PC-9 (cell line): ENCODE measurements at regions not wholly inside any gene's neighbourhood (a gene's known extent, or its start where the extent isn't known, plus 50 kb on each side); places are given as distances from the start of the nearest gene placed in this dataset.

Experiments used
- BruUV-seq: library from RNA; stranded (reverse); fragments of 400-500 nt; replicated peaks from 2 replicates; lab custom pipeline; 2021; lab: Mats Ljungman, UMichigan
- CTCF ChIA-PET: fragments of 300-600 bp; sonication (Branson Sonifier 250); formaldehyde crosslinking; loops from one replicate; lab custom pipeline; 2022; ENCODE audit warnings: antibody characterized with exemption; lab: Charles Lee
- POLR2A ChIA-PET: fragments of 300-600 bp; sonication (Branson Sonifier 250); formaldehyde crosslinking; loops from one replicate; lab custom pipeline; 2022; ENCODE audit warnings: antibody characterized with exemption; ENCODE audit not compliant: unreplicated experiment; lab: Charles Lee
- DNase-seq, 2 experiments: peaks; one replicate each; pipeline versions ENCODE4 v3.0.0 to v3.0.0-alpha.2; 2015 to 2022; ENCODE audit warnings: mixed read lengths in 1 of 2
- H2AFZ ChIP-seq: fragments of 200-600 bp; sonication (generic); 2 replicates; pipeline ENCODE4 v1.8.1; 2017; ENCODE audit warnings: antibody characterized with exemption
- H3F3A ChIP-seq: fragments of 200-600 bp; sonication (generic); 2 replicates; pipeline ENCODE4 v1.8.1; 2017; ENCODE audit warnings: antibody characterized with exemption, mild to moderate bottlenecking, low read depth; ENCODE audit not compliant: insufficient read depth
- H3K27ac ChIP-seq: fragments of 200-600 bp; sonication (generic); 2 replicates; pipeline ENCODE4 v1.6.1; 2016; ENCODE audit warnings: mixed run types
- H3K27me3 ChIP-seq: fragments of 200-600 bp; sonication (generic); 2 replicates; pipeline ENCODE4 v1.6.1; 2016; ENCODE audit warnings: low read depth, mixed run types; ENCODE audit not compliant: insufficient read depth
- H3K36me3 ChIP-seq: fragments of 200-600 bp; sonication (generic); 2 replicates; pipeline ENCODE4 v1.6.1; 2016; ENCODE audit warnings: low read depth, mixed run types
- H3K4me1 ChIP-seq: fragments of 200-600 bp; sonication (generic); replicated peaks from 2 replicates; pipeline ENCODE4 v1.6.1; 2016; ENCODE audit warnings: mixed run types; ENCODE audit not compliant: insufficient read depth
- H3K4me2 ChIP-seq: fragments of 200-600 bp; sonication (generic); 2 replicates; pipeline ENCODE4 v1.6.1; 2017; ENCODE audit warnings: mixed run types
- H3K4me3 ChIP-seq: fragments of 200-600 bp; sonication (generic); 2 replicates; pipeline ENCODE4 v1.6.1; 2016; ENCODE audit warnings: mixed run types
- H3K79me2 ChIP-seq: fragments of 200-600 bp; sonication (generic); 2 replicates; pipeline ENCODE4 v1.6.1; 2017; ENCODE audit warnings: low read depth, mixed run types
- H3K9me2 ChIP-seq: fragments of 200-600 bp; sonication (generic); 2 replicates; pipeline ENCODE4 v1.8.1; 2017; ENCODE audit warnings: mild to moderate bottlenecking; ENCODE audit not compliant: insufficient read depth
- H3K9me3 ChIP-seq: fragments of 200-600 bp; sonication (generic); 2 replicates; pipeline ENCODE4 v1.8.1; 2016; ENCODE audit warnings: low read depth; ENCODE audit not compliant: insufficient read depth
- H4K20me1 ChIP-seq: fragments of 200-600 bp; sonication (generic); 2 replicates; pipeline ENCODE4 v1.8.1; 2017; ENCODE audit not compliant: insufficient read depth
- CTCF ChIP-seq: fragments of 200-600 bp; sonication (generic); conservative IDR thresholded peaks from 2 replicates; pipeline ENCODE4 v1.6.1; 2017; ENCODE audit warnings: mixed run types, antibody characterized with exemption, mild to moderate bottlenecking, moderate library complexity
- EZH2 ChIP-seq: fragments of 200-600 bp; sonication (generic); IDR thresholded peaks from 2 replicates; pipeline ENCODE4 v1.8.0; 2017; ENCODE audit warnings: antibody characterized with exemption, low read depth
- intact Hi-C: fragments of 100-400 bp; cut with micrococcal nuclease; formaldehyde crosslinking; loops from one replicate; pipeline ENCODE4 v1.10.0; 2022; ENCODE audit not compliant: unreplicated experiment

GRCh38 chr14:83697099-83697498, 1832.8 kb upstream of the FLRT2 start:
- Histone ChIP-seq H2AFZ (no peak overlapping the region), H3K36me3 (no peaks in the 10 kb centered on the region), H3K27ac (no peak overlapping the region), H3K79me2 (no peaks in the 10 kb centered on the region), H3K4me3 (no peak overlapping the region), H3K9me3 (no peaks in the 10 kb centered on the region), H3K4me2 (no peak overlapping the region), H3K4me1 (no peaks in the 10 kb centered on the region), H4K20me1 (no peaks in the 10 kb centered on the region), H3K27me3 (no peaks in the 10 kb centered on the region), H3K9me2 (no peaks in the 10 kb centered on the region), H3F3A (no peaks in the 10 kb centered on the region)
- ChIA-PET CTCF (no interaction called here), POLR2A (no interaction called here)
- no TSS peak for BruUV-seq
- no peak for DNase-seq
- TF ChIP-seq CTCF (no peak), EZH2 (no peak)
- intact Hi-C loops: no loop called here

- H3K9me2 ChIP-seq: no peaks in the 10 kb centered on the region
- no peak overlapping the region for H3K27ac ChIP-seq
- H3K27me3 ChIP-seq: no peaks in the 10 kb centered on the region
- H2AFZ ChIP-seq: no peak overlapping the region
- H3K4me2 ChIP-seq: no peak overlapping the region
- POLR2A ChIA-PET: no interaction called here
- no peaks in the 10 kb centered on the region for H3F3A ChIP-seq
- no peaks in the 10 kb centered on the region for H3K4me1 ChIP-seq
- H3K36me3 ChIP-seq: no peaks in the 10 kb centered on the region
- no peaks in the 10 kb centered on the region for H3K9me3 ChIP-seq
- no peak for TF ChIP-seq CTCF
- TF ChIP-seq EZH2: no peak
- H3K4me3 ChIP-seq: no peak overlapping the region
- BruUV-seq: no TSS peak
- H4K20me1 ChIP-seq: no peaks in the 10 kb centered on the region
- no peak for DNase-seq
- no peaks in the 10 kb centered on the region for H3K79me2 ChIP-seq
- CTCF ChIA-PET: no interaction called here
- intact Hi-C loops: no loop called here
Measured at GRCh38 chr14:83702619-83703018, 1827.3 kb upstream of the FLRT2 start.

GRCh38 chr14:83706231-83706954, 1823.6 kb upstream of the FLRT2 start:
- POLR2A ChIA-PET: no interaction called here

More at GRCh38 chr14:83706231-83706954, 1823.6 kb upstream of the FLRT2 start:
- no peak overlapping the region for H3K4me3 ChIP-seq
- H2AFZ ChIP-seq: no peak overlapping the region
- no TSS peak for BruUV-seq
- intact Hi-C loops: no loop called here
- H3K27me3 ChIP-seq: no peaks in the 10 kb centered on the region
- H3K79me2 ChIP-seq: no peaks in the 10 kb centered on the region
- no peak for TF ChIP-seq EZH2
- TF ChIP-seq CTCF: no peak
- no peak overlapping the region for H3K27ac ChIP-seq
- no peaks in the 10 kb centered on the region for H3K36me3 ChIP-seq
- DNase-seq: peak in 1 of 2 experiments; percentile 1
- CTCF ChIA-PET: no interaction called here
- no peaks in the 10 kb centered on the region for H3K9me2 ChIP-seq
- H3K4me2 ChIP-seq: no peak overlapping the region
- no peaks in the 10 kb centered on the region for H4K20me1 ChIP-seq
- H3K4me1 ChIP-seq: no peaks in the 10 kb centered on the region
- H3F3A ChIP-seq: no peaks in the 10 kb centered on the region
- H3K9me3 ChIP-seq: no peaks in the 10 kb centered on the region
